LHCN-M2 (cell line): ENCODE measurements at regions not wholly inside any gene's neighbourhood (a gene's known extent, or its start where the extent isn't known, plus 50 kb on each side); places are given as distances from the start of the nearest gene placed in this dataset.
"Not testable (repeated sequence)": the region's sequence is repeated elsewhere in the genome, so short reads cannot be mapped to it uniquely, and the experiment has no call there.

Experiments
- DNase-seq: peaks from one replicate; pipeline ENCODE4 v3.0.0-alpha.2; 2012; ENCODE audit warnings: low read depth

DNA sequence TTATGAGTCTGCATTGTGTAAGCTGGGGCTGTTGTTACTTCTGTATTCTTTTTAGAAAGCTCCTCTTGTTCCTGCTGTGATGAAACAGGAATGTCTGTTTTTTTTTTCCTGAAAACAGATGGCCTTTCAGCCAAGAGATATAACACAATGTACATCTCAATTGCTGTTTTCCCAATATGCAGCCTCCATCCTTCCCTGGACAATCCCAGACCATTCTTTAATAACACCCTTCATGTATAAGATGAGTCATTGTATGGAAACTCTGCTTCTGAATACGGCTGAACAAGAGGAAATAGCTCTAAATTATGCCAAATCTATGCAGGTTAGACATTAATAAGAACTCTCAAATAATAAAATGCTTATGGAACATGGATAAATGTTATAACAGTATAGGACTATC is 60.2 kb upstream of the LRRC4C start:
- DNase-seq, result no peak

DNA sequence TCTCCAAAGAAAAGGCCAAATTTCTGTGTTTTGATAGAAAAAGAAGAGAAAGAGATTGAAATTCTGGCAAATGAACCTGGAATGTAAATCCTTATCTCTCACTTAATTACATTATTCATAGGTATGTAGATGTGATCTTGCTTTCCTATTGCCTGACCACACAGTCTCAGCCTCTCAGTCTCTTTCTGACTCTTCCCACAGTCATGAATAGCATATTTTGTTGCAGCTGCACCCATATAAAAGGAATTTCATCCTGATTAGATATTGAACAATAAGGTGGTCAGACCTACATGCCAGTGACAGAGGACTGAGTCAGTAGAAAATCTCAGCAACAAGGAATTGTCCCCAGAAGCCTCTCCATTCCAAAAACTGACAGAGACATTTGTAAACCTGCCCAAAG is 62.9 kb upstream of the LRRC4C start:
- DNase-seq, result no peak

DNA sequence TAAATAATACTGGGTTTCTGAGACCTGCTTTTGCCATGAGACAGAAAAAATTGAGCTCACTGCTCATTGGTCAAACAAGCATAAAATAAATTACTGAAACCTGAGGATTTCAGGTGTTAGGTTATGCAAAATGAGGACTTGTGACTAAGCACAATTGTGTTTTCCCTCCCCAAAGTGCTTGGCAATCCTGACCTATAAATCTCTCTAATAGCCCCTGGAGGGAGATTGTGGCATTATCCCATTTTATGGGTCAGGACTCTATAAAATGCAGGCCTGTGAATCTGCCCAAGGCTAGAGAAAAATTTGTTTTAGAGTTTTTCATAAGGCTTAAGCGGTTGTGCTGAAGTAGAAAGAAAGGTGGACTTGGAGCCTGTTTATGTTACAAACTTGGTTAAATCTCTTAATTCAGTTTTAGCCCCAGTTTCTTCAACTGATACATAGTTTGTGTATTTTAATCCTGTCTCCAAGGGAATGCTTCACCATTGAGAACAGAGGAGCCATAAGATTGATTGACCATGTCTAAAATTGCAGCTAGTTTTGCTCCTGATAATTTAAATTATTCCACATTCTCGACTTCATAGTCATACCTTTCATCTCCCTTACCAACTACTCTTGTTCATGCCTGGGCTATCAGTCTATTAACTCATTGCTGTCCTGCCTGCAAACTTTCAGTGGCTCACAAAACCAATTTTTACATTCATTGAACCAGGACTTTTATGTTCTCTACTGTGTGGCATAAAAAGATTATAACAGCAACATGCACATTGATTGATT is 63.6 kb upstream of the LRRC4C start:
- DNase-seq, result no peak

DNA sequence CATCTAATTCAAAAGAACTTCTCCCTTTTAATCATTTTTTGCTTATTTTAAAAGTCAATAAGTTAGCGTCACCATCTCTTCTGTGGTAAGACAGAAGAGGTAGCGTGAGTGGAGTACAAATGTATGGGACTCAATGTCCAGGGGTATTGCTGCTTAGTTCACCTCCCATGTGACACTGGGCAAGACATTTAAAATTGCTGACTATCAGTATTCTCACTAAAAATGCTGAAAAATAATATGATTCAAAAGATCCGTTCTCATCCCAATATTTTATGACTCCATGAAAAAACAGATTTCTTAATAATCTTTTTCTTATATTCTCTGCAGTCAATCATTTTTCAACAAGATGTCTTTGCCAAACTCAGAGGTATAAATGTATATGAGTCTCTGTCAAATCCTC is 68.1 kb upstream of the LRRC4C start:
- no peak for DNase-seq

DNA sequence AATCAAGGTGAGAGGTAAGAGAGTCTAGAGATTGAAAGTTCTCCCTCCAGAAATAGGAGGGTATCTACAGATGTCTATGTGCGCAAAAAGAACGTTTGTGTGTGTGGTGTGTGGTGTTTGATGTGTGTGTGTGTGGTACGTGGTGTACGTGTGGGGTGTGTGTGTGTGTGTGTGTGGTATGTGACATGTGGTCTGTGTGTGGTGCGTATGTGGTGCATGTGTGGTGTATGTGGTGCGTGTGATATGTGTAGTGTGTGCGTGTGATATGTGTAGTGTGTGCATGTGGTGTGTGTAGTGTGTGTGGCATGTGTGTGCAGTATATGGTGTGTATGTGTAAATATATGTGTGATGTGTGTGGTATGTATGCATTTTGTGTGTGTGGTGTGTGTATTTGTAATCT is 73.0 kb upstream of the LRRC4C start:
- DNase-seq, result no peak

DNA sequence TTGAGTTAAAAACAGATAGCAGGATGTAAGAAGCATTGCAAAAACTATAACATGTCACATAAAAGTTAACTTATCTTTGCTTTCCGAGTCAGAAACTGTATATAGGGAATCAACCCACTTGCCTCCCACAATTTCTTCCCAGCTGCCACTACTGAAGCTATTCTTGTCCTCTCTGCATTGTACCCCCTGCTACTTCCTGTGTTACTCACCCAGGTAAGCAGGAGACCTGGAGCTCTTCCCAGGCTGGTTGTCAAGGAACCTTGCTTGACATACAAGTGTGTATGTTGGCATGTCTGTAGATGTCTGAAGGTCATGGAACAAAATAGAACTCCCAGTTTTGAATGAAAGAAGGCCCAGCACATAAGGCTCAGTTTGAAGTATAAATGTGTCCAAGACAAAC is 74.3 kb upstream of the LRRC4C start:
- DNase-seq, result no peak

DNA sequence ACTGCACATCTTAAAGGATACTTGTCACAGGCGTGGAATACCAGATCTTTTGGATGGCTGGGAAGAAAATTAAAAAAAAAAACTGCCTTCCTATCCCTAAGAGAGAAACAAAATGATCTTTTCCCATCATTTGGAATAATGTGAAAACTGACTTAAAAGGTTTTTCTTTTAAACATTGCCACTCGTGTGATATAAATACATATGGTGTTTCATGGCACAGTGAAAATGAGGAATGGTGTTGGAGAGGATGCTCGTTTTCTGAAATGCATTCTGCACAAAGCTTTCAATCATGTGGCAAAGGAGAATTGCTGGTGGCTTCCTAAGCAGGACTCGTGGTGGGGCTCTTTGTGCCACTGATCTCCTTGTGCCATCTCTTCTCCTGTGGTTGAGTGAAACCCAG is 74.9 kb upstream of the LRRC4C start:
- no peak for DNase-seq

DNA sequence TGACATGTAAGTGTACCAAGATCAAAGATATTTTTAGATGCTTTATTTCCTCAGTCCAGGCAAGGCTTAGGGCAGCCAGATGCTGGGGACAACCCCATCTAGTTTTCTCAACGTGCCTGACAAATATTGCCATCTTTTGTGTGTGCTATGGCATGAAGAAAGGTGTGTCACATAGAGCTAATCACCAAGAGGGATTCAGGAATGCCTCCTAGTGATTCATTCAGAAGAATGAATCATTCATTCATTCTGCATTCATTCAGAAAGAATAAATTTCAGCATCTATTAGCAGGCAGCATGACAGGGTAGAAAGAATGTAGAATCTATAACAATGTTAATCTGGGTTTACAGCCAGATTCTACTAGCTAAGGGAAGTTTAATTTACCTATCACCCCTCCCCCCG is 75.4 kb upstream of the LRRC4C start:
- DNase-seq, result no peak

DNA sequence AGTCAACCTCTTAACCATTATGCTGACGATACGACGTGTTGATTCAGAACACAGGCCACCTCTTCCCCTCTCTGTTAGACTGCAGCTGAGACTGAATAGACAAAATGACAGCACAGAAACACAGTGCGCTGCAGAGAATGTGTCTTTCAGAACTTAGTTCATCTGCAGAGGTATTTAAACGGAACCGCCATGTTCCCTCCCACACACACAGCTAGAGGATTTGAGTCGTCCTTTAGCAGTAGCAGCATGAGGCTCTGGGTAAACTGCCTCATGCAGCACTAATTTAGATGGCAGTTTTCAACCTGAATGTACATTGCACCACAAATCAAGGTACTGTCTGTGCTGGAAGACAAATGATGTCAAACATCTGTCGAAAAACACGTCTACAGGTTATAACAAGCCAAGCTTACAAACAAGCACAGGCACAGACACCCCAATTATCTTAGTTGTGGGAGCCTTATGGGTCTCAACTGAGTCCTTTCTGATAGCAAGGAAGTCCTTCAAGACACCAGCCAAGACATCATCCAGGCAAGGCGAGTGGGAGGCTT is 76.6 kb upstream of the LRRC4C start:
- no peak for DNase-seq

DNA sequence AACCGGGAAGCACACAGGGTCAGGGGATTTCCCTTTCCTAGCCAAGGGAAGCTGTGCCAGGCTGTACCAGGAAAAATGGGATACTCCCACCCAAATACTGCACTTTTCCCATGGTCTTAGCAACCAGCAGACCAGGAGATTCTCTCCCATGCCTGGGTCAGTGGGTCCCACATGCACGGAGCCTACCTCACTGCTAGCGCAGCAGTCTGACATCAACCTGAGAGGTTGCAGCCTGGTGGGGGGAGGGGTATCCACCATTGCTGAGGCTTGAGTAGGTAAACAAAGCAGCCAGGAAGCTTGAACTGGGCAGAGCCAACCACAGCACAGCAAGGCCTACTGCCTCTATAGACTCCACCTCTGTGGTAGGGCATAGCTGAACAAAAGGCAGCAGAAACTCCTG is 85.5 kb upstream of the LRRC4C start:
- not testable (repeated sequence) for DNase-seq

DNA sequence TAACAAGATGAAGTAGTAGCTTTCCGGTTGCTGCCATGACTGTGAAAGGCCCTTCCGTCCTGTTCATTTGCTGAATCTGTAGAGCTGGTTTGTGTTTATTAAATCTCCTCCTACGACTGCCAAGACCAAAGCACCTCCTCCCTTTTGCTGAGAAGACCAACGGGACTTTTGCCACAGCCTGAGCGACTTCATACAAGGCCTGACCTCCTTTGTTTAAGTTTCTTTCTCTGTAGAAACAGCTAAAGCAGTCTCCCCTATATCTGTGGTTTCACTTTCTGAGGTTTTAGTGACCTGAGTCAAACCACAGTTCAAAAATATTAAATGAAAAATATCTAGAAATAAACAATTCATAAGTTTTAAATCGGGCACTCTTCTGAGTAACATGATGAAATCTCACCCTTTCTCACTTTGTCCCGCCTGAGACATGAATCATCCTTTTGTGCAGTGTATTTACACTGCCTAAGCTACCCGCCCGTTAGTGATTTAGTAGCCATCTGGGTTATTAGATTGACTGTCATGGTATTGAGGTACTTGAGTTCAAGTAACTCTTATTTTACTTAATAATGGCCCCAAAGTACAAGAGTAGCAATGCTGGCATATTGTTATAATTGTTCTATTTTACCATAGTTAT is 119.1 kb upstream of the LRRC4C start:
- DNase-seq, result no peak

DNA sequence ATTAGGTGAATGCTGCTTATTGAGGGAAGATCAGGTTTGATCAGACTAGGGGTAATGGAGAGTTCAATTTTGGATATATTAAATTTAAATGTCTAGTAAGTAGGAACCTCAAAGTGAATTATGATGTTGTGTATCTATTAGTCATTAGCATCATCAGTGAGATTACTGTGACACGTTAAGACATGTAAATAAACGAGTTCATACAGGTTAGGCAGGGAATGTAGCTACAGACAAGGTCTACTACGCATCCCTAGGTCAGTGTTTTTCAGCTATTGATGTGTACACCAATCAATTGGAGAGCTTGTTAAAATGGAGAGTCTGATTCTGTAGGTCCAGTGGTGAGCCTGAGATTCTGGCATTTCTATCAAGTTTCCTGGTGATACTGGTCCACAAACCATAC is 120.1 kb upstream of the LRRC4C start:
- DNase-seq, result no peak

DNA sequence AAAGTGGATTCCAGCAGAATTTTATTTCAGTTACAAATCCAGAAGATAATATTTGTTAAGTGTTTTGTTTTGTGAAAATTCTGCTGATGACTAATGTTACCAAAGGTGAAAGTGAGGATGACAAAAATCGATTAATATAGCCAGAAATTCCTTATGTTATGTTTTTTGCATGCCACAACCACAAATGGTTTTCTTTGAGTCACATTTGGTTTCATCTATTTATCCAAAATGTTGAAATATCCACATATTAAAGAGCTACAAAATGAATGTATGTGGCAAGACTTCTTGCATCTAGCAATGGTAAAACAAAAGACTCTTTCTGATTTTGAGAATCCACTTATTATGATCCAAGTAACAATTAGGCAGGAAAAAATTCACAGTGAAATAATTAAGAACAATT is 150.1 kb upstream of the LRRC4C start:
- no peak for DNase-seq

DNA sequence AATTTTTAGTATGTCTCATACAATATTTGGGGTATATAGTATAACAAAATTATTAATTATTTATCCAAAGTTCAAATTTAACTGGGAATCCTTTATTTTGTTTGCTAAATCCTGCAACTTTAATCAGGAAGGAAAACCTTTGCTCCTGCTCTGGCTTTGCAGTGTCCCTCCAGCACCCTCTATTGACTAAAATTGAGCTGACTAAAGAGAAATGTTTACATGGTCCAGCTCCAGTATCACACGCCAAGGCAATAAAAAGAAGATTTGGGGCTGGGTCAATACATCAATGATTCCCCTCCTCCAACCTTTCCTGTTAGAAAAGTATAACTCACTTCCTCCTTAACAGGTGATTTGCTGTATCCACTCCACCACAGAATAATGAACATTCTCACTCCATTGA is 153.0 kb upstream of the LRRC4C start:
- DNase-seq, result no peak

DNA sequence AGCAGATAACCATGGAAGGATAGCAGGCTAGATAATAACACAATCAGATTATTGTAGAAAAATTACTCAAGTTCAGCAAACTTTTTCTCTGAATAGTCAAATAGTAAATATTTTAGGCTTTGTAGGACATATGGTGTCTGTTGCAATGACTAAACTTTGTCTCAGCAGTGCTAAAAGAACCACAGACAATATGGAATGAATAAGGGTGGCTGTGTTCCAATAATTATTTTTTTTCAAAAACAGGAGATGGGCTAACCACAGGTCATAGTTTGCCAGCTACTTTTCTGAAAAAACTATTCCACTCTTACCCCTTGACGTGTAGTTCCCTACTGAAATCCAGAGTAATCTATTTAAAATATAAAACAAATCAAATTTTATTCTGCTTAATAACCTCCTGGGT is 153.9 kb upstream of the LRRC4C start:
- no peak for DNase-seq

DNA sequence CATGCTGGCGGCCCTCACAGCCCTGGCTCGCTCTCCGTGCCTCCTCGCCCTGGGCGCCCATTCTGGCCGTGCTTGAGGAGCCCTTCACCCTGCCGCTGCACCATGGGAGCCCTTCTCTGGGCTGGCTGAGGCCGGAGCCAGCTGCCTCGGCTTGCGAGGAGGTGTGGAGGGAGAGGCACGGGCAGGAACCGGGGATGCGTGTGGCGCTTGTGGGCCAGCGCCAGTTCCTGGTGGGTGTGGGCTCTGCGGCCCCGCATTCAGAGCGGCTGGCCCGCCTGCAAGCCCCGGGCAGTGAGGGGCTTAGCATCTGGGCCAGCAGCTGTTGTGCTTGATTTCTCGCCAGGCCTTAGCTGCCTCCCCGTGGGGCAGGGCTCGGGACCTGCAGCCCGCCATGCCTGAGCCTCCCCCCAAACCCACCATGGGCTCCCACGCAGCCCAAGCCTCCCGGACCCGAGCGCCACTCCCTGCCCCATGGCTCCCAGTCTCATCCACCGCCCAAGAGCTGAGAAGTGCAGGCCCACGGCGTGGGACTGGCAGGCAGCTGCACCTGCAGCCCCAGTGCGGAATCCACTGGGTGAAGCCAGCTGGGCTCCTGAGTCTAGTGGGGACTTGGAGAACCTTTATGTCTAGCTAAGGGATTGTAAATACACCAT is 163.4 kb upstream of the LRRC4C start:
- no peak for DNase-seq

DNA sequence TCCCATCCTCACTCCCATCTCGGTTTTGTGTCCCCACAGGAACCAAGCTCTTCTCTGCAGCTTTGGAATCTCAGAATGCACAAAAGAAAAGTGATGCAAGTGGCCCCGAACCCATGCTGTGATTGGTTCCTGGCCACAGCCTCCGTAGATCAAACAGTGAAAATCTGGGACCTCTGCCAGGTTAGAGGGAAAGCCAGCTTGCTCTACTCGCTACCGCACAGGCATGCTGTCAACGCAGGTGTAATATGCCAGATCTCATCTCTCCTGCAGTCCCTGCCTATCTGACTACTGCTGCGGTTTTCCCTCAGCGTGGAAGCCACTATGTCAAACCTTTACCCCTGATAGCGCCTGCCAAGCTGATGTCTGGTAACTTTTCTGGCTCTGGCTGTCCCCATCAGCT is 200.5 kb upstream of the LRRC4C start:
- DNase-seq, result no peak

DNA sequence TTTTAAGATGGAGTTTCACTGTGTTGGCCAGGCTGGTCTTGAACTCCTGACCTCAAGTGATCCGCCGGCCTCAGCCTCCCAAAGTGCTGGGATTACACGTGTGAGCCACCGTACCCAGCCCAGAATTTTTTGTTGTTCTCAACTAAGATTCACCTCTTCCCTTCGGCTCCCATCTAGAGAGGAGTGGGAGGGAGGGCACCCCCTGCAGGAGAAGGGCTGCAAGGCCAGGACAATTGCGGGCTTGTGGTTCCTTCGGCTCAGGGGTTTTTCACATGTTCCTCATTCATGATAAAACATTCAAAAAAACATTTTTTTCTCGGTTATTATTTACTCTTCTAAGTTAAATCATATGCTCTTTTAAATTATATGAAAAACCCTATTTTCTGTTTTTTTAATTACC is 201.1 kb upstream of the LRRC4C start:
- no peak for DNase-seq

DNA sequence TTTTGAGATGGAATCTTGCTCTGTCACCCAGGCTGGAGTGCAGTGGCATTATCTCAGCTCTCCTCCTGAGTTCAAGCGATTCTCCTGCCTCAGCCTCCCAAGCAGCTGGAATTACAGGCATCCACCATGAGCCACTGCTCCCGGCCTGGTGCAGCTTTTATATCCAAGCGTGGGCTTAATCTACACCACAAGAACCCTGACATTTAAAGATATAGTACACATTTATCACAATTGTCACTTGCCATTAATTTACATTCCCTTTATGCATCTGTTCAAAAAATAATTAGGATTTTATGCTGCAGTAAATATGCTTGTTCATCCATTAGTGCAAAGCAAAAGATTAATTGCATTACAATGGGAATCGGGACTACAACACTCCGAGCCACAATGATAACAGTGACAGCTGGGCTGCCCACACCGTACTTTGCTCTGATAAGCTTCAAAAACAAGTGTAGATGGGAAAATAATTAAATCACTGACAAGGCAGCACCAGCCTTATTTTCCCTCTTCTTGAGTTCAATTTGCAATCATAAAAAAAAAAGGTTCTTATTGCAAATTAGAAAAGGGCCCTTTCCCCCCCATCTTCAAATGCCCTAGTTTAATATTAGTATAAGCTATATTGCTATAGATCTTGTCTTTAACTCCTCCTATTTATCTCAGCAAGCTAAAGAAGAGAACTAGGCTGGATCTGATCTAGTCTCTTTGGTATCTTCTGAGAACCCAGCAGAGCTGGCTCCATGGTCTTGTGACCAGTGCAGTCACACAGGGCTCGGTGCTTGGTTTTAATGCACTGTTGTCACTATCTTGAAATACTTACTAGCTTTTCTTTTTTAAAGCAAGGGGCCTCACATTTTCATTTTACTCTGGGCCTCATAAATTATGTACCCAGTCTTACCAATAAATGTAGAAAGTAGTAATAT is 206.2 kb upstream of the LRRC4C start:
- no peak for DNase-seq

DNA sequence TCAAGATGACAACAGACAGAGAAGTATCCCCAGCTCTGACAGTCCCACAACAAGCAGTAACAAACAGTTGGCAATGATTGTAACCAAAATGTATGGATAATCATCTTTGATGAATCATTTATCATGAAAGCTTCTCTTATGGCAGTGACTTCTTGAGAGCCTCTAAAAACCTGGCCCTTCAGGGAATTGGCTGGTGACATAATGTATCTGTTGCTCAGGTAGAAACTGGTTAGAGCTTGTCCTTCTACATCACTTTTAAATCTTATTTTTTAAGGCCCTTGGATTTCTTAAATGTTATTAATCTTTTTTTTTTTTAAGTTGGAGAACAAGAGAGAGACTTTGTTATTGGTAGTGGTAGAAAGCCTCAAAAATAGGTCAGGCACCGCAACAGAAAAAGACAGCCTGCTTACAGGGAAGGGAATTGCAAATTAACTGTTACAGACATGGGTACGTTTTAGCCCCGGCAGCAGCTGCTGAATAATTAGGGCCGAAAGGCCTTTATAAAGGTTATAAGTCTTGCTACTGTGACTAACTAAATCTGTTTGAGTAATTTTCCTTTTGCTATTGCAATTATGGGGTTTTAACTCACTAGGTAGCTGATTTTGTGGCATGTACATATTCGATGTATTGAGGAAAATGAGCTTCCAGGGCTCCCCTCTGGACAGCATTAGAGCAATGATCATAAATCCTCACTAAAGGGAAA is 207.7 kb upstream of the LRRC4C start:
- no peak for DNase-seq

DNA sequence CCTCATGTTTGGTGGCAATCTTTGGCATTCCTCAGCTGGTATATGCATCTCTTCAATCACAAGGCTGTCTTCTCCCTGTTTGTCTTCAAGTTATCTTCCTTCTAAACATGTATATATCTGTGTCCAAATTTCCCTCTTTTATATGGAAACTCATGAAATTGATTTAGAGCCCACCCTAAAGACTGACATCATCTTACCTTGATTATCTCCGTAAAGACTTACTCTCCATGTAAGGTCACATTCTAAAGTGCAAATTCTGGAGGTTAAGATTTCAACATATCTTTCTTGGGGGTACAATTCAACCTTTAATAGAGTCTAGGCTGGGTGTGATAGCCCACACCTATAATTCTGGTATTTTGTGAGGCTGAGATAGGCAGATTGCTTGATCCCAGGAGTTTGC is 215.8 kb upstream of the LRRC4C start:
- DNase-seq, result no peak
